ENCODE measurements at regions not wholly inside any gene's neighbourhood (a gene's known extent, or its start where the extent isn't known, plus 50 kb on each side); places are given as distances from the start of the nearest gene placed in this dataset.

- TF ChIP-seq HDAC2 (IDR thresholded peaks at IDR 0.05; ENCODE audit: borderline replicate concordance in 1 of 2, low read depth in 2 of 2, low read length in 2 of 2) (no peak), FOSL1 (IDR thresholded peaks at IDR 0.05; ENCODE audit: insufficient read depth, low read depth, low read length) (no peak), EZH2 (IDR thresholded peaks at IDR 0.05; ENCODE audit: low read depth, low read length, severe bottlenecking) (peak; percentile 68), SP1 (IDR thresholded peaks at IDR 0.05; ENCODE audit: low read depth, low read length) (0 out of 2 replicates have a peak, but pooled peaks have one; percentile 32), CREB1 (IDR thresholded peaks at IDR 0.05) (0 out of 2 replicates have a peak, but pooled peaks have one; percentile 12), MAX (IDR thresholded peaks at IDR 0.05) (0 out of 2 replicates have a peak, but pooled peaks have one; percentile 6), TAF7 (optimal IDR thresholded peaks at IDR 0.05; ENCODE audit: borderline replicate concordance, low read depth, low read length) (no peak), JUN (IDR thresholded peaks at IDR 0.05; ENCODE audit: low read depth, low read length) (no peak), ZNF274 (IDR thresholded peaks at IDR 0.05; ENCODE audit: borderline replicate concordance, extremely low read depth, low read length) (no peak), CEBPB (IDR thresholded peaks at IDR 0.05; ENCODE audit: low read depth, low read length) (no peak), PHF8 (conservative IDR thresholded peaks at IDR 0.05; ENCODE audit: low read depth, low read length) (no peak), GABPA (IDR thresholded peaks at IDR 0.05; ENCODE audit: borderline replicate concordance, insufficient read depth, low read length) (peak; percentile 57; the same call in 1 of the 2 replicates), TEAD4 (IDR thresholded peaks at IDR 0.05; ENCODE audit: low read depth, low read length) (peak; percentile 41), CHD2 (IDR thresholded peaks at IDR 0.05; ENCODE audit: low read length) (no peak), NANOG (IDR thresholded peaks at IDR 0.05; ENCODE audit: insufficient read depth, low read depth, low read length, poor library complexity, severe bottlenecking) (no peak), SIX5 (IDR thresholded peaks at IDR 0.05; ENCODE audit: low read depth, low read length) (no peak), MAFK (IDR thresholded peaks at IDR 0.05; ENCODE audit: low read depth, low read length) (no peak), BACH1 (IDR thresholded peaks at IDR 0.05; ENCODE audit: low read length) (0 out of 2 replicates have a peak, but pooled peaks have one; percentile 24), KDM1A (IDR thresholded peaks at IDR 0.05; ENCODE audit: borderline replicate concordance, low read length) (no peak), CTCF (IDR thresholded peaks at IDR 0.05; ENCODE audit: control extremely low read depth in 1 of 3, insufficient read depth in 1 of 3, low read depth in 1 of 3, low read length in 3 of 3) (peak; percentile 27 to 50 (median 34)), SUZ12 (IDR thresholded peaks at IDR 0.05; ENCODE audit: low read length) (peak; percentile 88)
Measured at GRCh38 chr1:47709019-47709871, 271.4 kb downstream of the FOXD2 start (continued).

Data from H1 (cell line).